HCT116 (cell line): ENCODE measurements at regions not wholly inside any gene's neighbourhood (a gene's known extent, or its start where the extent isn't known, plus 50 kb on each side); places are given as distances from the start of the nearest gene placed in this dataset.

ENCODE experiments used
- EZH2phosphoT487 ChIP-seq: fragments of 200-600 bp; IDR thresholded peaks from 2 replicates; pipeline ENCODE4 v1.6.1; 2018; ENCODE audit warnings: antibody characterized with exemption, borderline replicate concordance
- POLR2A ChIP-seq: IDR thresholded peaks from 2 replicates; pipeline ENCODE4 v1.7.0; 2011; ENCODE audit warnings: borderline replicate concordance; ENCODE audit not compliant: insufficient read depth, insufficient read length; ENCODE audit errors: extremely low read depth
- POLR2AphosphoS5 ChIP-seq: IDR thresholded peaks from 2 replicates; pipeline ENCODE4 v1.6.1; 2011; ENCODE audit warnings: mild to moderate bottlenecking, low read depth, low read length, moderate library complexity
- RAD21 ChIP-seq: IDR thresholded peaks from 2 replicates; pipeline ENCODE4 v1.6.1; 2012; ENCODE audit warnings: low read depth, mild to moderate bottlenecking
- TCF7L2 ChIP-seq: IDR thresholded peaks from 2 replicates; pipeline ENCODE4 v1.7.0; 2011; ENCODE audit warnings: borderline replicate concordance, inconsistent platforms; ENCODE audit not compliant: insufficient read depth, insufficient read length; ENCODE audit errors: extremely low read depth
- YY1 ChIP-seq: IDR thresholded peaks from 2 replicates; pipeline ENCODE4 v1.6.1; 2011; ENCODE audit warnings: low read length, low read depth, moderate library complexity, mild to moderate bottlenecking; ENCODE audit not compliant: insufficient replicate concordance; ENCODE audit errors: extremely low read depth
- ZFX ChIP-seq: fragments of 450-650 bp; IDR thresholded peaks from 2 replicates; pipeline ENCODE4 v1.6.1; 2017
- ZNF274 ChIP-seq: fragments of 200-500 bp; sonication (Bioruptor generic); IDR thresholded peaks from 2 replicates; pipeline ENCODE4 v1.6.1; 2014; ENCODE audit warnings: mild to moderate bottlenecking, low read depth, low read length, inconsistent platforms
- TF ChIP-seq, protein P1 (sequence below): IDR thresholded peaks from 2 replicates; pipeline ENCODE4 v1.6.1; 2012
- TF ChIP-seq, protein P2 (sequence below), 3 experiments: fragments of 200-600 bp in 1 of 3; sonication (generic) in 1 of 3; IDR thresholded peaks in 2 of 3; conservative IDR thresholded peaks in 1 of 3; 2 replicates each; pipeline ENCODE4 v1.5.1; 2012 to 2017; ENCODE audit warnings: low read depth in 2 of 3, low read length in 2 of 3, antibody characterized with exemption in 1 of 3, borderline replicate concordance in 1 of 3, control low read depth in 1 of 3, mild to moderate bottlenecking in 1 of 3, mixed read lengths in 1 of 3, mixed run types in 1 of 3, moderate library complexity in 1 of 3; ENCODE audit not compliant: insufficient read depth in 1 of 3
- TF ChIP-seq, protein P3 (sequence below): IDR thresholded peaks from 2 replicates; pipeline ENCODE4 v1.6.1; 2012; ENCODE audit warnings: low read depth
- TF ChIP-seq, protein P4 (sequence below): IDR thresholded peaks from 2 replicates; pipeline ENCODE4 v1.6.1; 2011; ENCODE audit warnings: mild to moderate bottlenecking, low read length, moderate library complexity; ENCODE audit not compliant: insufficient replicate concordance; ENCODE audit errors: extremely low read depth

DNA sequence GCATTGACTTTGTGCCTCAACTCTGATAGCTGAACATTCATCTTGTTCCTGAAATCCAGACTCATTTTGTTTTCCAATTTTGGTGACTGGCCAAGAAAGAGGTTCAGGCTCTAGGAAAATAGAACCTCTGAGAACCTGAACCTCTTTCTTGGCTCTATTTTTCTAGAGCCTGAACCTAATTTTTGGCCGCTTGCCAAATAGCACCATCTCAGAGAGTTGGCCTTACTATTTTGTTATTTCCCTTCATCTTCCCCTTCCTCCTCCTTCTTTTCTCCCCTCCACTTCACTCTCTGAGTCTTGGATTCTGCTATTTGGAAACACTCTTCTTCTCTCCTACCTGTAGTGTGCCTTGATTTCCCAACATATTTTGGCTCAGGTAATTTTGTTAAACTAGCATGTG lies 114.4 kb upstream of the CNTN1 start:
- TF ChIP-seq, protein P1, sequence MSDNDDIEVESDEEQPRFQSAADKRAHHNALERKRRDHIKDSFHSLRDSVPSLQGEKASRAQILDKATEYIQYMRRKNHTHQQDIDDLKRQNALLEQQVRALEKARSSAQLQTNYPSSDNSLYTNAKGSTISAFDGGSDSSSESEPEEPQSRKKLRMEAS = no peak
- TF ChIP-seq, protein P2, sequence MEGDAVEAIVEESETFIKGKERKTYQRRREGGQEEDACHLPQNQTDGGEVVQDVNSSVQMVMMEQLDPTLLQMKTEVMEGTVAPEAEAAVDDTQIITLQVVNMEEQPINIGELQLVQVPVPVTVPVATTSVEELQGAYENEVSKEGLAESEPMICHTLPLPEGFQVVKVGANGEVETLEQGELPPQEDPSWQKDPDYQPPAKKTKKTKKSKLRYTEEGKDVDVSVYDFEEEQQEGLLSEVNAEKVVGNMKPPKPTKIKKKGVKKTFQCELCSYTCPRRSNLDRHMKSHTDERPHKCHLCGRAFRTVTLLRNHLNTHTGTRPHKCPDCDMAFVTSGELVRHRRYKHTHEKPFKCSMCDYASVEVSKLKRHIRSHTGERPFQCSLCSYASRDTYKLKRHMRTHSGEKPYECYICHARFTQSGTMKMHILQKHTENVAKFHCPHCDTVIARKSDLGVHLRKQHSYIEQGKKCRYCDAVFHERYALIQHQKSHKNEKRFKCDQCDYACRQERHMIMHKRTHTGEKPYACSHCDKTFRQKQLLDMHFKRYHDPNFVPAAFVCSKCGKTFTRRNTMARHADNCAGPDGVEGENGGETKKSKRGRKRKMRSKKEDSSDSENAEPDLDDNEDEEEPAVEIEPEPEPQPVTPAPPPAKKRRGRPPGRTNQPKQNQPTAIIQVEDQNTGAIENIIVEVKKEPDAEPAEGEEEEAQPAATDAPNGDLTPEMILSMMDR (IDR thresholded peaks at IDR 0.05 in 2 of 3, conservative IDR thresholded peaks at IDR 0.05 in 1 of 3; ENCODE audit: borderline replicate concordance in 1 of 3, insufficient read depth in 1 of 3, low read depth in 2 of 3, low read length in 2 of 3) = no peak
- no peak for TF ChIP-seq POLR2A
- no peak for TF ChIP-seq ZFX
- no peak for TF ChIP-seq RAD21
- TF ChIP-seq, protein P3, sequence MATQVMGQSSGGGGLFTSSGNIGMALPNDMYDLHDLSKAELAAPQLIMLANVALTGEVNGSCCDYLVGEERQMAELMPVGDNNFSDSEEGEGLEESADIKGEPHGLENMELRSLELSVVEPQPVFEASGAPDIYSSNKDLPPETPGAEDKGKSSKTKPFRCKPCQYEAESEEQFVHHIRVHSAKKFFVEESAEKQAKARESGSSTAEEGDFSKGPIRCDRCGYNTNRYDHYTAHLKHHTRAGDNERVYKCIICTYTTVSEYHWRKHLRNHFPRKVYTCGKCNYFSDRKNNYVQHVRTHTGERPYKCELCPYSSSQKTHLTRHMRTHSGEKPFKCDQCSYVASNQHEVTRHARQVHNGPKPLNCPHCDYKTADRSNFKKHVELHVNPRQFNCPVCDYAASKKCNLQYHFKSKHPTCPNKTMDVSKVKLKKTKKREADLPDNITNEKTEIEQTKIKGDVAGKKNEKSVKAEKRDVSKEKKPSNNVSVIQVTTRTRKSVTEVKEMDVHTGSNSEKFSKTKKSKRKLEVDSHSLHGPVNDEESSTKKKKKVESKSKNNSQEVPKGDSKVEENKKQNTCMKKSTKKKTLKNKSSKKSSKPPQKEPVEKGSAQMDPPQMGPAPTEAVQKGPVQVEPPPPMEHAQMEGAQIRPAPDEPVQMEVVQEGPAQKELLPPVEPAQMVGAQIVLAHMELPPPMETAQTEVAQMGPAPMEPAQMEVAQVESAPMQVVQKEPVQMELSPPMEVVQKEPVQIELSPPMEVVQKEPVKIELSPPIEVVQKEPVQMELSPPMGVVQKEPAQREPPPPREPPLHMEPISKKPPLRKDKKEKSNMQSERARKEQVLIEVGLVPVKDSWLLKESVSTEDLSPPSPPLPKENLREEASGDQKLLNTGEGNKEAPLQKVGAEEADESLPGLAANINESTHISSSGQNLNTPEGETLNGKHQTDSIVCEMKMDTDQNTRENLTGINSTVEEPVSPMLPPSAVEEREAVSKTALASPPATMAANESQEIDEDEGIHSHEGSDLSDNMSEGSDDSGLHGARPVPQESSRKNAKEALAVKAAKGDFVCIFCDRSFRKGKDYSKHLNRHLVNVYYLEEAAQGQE = no peak
- TF ChIP-seq TCF7L2 = no peak
- TF ChIP-seq YY1 = no peak
- TF ChIP-seq POLR2AphosphoS5 = no peak
- no peak for TF ChIP-seq ZNF274
- TF ChIP-seq, protein P4, sequence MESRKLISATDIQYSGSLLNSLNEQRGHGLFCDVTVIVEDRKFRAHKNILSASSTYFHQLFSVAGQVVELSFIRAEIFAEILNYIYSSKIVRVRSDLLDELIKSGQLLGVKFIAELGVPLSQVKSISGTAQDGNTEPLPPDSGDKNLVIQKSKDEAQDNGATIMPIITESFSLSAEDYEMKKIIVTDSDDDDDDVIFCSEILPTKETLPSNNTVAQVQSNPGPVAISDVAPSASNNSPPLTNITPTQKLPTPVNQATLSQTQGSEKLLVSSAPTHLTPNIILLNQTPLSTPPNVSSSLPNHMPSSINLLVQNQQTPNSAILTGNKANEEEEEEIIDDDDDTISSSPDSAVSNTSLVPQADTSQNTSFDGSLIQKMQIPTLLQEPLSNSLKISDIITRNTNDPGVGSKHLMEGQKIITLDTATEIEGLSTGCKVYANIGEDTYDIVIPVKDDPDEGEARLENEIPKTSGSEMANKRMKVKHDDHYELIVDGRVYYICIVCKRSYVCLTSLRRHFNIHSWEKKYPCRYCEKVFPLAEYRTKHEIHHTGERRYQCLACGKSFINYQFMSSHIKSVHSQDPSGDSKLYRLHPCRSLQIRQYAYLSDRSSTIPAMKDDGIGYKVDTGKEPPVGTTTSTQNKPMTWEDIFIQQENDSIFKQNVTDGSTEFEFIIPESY = no peak
- TF ChIP-seq EZH2phosphoT487 = no peak
